HCT116 (cell line): ENCODE measurements at regions not wholly inside any gene's neighbourhood (a gene's known extent, or its start where the extent isn't known, plus 50 kb on each side); places are given as distances from the start of the nearest gene placed in this dataset.

Experiments
- ATAC-seq: fragments of 200-7000 bp; cut with Tn5 transposase; 2 replicates; pipeline ENCODE4 v1.9.1; 2020; ENCODE audit warnings: mild to moderate bottlenecking, moderate library complexity
- BruUV-seq: library from RNA; stranded (reverse); fragments of 400-500 nt; replicated peaks from 2 replicates; lab custom pipeline; 2021; lab: Mats Ljungman, UMichigan
- CTCF ChIA-PET: fragments of 300-600 bp; sonication (Branson Sonifier 250); formaldehyde crosslinking; loops from one replicate; lab custom pipeline; 2021; ENCODE audit warnings: antibody characterized with exemption; lab: Charles Lee
- POLR2A ChIA-PET: fragments of 300-600, 350-600 bp; sonication (Branson Sonifier 250); formaldehyde crosslinking; loops from one replicate; lab custom pipeline; 2021; ENCODE audit warnings: antibody characterized with exemption; lab: Charles Lee
- RAD21 ChIA-PET, 2 experiments: fragments of 300-600 bp; sonication (Branson Sonifier 250); formaldehyde crosslinking; loops; one replicate each; lab custom pipeline; 2023; ENCODE audit warnings: low total read pairs in 2 of 2; ENCODE audit not compliant: uncharacterized antibody in 2 of 2, unreplicated experiment in 2 of 2, low non-redundant PET in 1 of 2; lab: Charles Lee
- DNase-seq: peaks from one replicate; pipeline ENCODE4 v3.0.0-alpha.2; 2010; ENCODE audit warnings: low read depth, low spot score
- H2AFZ ChIP-seq: fragments of 200-600 bp; shearing (Covaris generic), sonication (generic); 2 replicates; pipeline ENCODE4 v1.6.1; 2017; ENCODE audit warnings: low read depth, mixed run types, mixed read lengths, antibody characterized with exemption, low read length; ENCODE audit not compliant: poor library complexity, severe bottlenecking
- H3K27ac ChIP-seq: 2 replicates; pipeline ENCODE4 v1.5.1; 2012; ENCODE audit warnings: low read depth, low read length
- H3K27me3 ChIP-seq: fragments of 200-600 bp; sonication (generic); 2 replicates; pipeline ENCODE4 v1.6.1; 2016; ENCODE audit warnings: mixed run types, low read length, mixed read lengths; ENCODE audit not compliant: insufficient read depth
- H3K36me3 ChIP-seq, 2 experiments: fragments of 200-500 bp in 1 of 2; fragments of 200-600 bp in 1 of 2; sonication (Bioruptor generic) in 1 of 2; sonication (generic) in 1 of 2; 2 replicates each; pipeline versions ENCODE4 v1.5.1 to v1.6.1; 2014 to 2016; ENCODE audit warnings: low read length in 2 of 2, inconsistent platforms in 1 of 2, mixed read lengths in 1 of 2, mixed run types in 1 of 2; ENCODE audit not compliant: insufficient read depth in 2 of 2, control insufficient read depth in 1 of 2
- H3K4me1 ChIP-seq, 2 experiments: fragments of 200-600 bp in 1 of 2; sonication (generic) in 1 of 2; 2 replicates each; pipeline versions ENCODE4 v1.5.1 to v1.6.1; 2012 to 2017; ENCODE audit warnings: low read length in 2 of 2, inconsistent platforms in 1 of 2, mild to moderate bottlenecking in 1 of 2, mixed read lengths in 1 of 2, mixed run types in 1 of 2, moderate library complexity in 1 of 2; ENCODE audit not compliant: insufficient read depth in 2 of 2, control insufficient read depth in 1 of 2
- H3K4me2 ChIP-seq: fragments of 200-600 bp; sonication (generic); 2 replicates; pipeline ENCODE4 v1.6.1; 2017; ENCODE audit warnings: mixed run types, low read length, mixed read lengths
- H3K4me3 ChIP-seq, 2 experiments: fragments of 200-600 bp in 1 of 2; sonication (generic) in 1 of 2; replicated peaks in 1 of 2; 2 replicates each; pipeline ENCODE4 v1.5.1; 2011 to 2016; ENCODE audit warnings: low read length in 2 of 2, control low read depth in 1 of 2, low read depth in 1 of 2, mild to moderate bottlenecking in 1 of 2, mixed read lengths in 1 of 2, mixed run types in 1 of 2
- H3K79me2 ChIP-seq: fragments of 200-600 bp; sonication (generic); 2 replicates; pipeline ENCODE4 v1.6.1; 2017; ENCODE audit warnings: mild to moderate bottlenecking, mixed run types, low read length, moderate library complexity, mixed read lengths; ENCODE audit not compliant: insufficient read depth
- H3K9ac ChIP-seq: fragments of 200-600 bp; sonication (generic); 2 replicates; pipeline ENCODE4 v1.6.1; 2016; ENCODE audit warnings: low read length, mixed read lengths
- H3K9me2 ChIP-seq: fragments of 200-600 bp; sonication (generic), shearing (Covaris generic); 2 replicates; pipeline ENCODE4 v1.6.1; 2017; ENCODE audit warnings: mixed run types, mild to moderate bottlenecking, moderate library complexity; ENCODE audit not compliant: insufficient read depth
- H3K9me3 ChIP-seq, 2 experiments: fragments of 200-500 bp in 1 of 2; fragments of 200-600 bp in 1 of 2; sonication (Bioruptor generic) in 1 of 2; sonication (generic) in 1 of 2; 2 replicates each; pipeline ENCODE4 v1.6.1; 2014 to 2017; ENCODE audit warnings: low read length in 2 of 2, mixed read lengths in 2 of 2, inconsistent platforms in 1 of 2, low read depth in 1 of 2, mild to moderate bottlenecking in 1 of 2, mixed run types in 1 of 2, moderate library complexity in 1 of 2; ENCODE audit not compliant: control insufficient read depth in 1 of 2, insufficient read depth in 1 of 2
- H4K20me1 ChIP-seq: fragments of 200-600 bp; sonication (generic), shearing (Covaris generic); 2 replicates; pipeline ENCODE4 v1.6.1; 2017; ENCODE audit warnings: mixed run types, mild to moderate bottlenecking, moderate library complexity; ENCODE audit not compliant: insufficient read depth
- CBX3 ChIP-seq: IDR thresholded peaks from 2 replicates; pipeline ENCODE4 v1.6.1; 2012; ENCODE audit warnings: low read depth
- CEBPB ChIP-seq: IDR thresholded peaks from 2 replicates; pipeline ENCODE4 v1.6.1; 2012; ENCODE audit warnings: low read depth
- EGR1 ChIP-seq: IDR thresholded peaks from 2 replicates; pipeline ENCODE4 v1.6.1; 2012; ENCODE audit warnings: low read depth
- ELF1 ChIP-seq: IDR thresholded peaks from 2 replicates; pipeline ENCODE4 v1.6.1; 2012; ENCODE audit warnings: low read depth, borderline replicate concordance
- EZH2 ChIP-seq: fragments of 200-600 bp; sonication (generic); IDR thresholded peaks from 2 replicates; pipeline ENCODE4 v1.6.1; 2017; ENCODE audit warnings: antibody characterized with exemption, mixed run types
- EZH2phosphoT487 ChIP-seq: fragments of 200-600 bp; IDR thresholded peaks from 2 replicates; pipeline ENCODE4 v1.6.1; 2018; ENCODE audit warnings: antibody characterized with exemption, borderline replicate concordance
- FOSL1 ChIP-seq: IDR thresholded peaks from 2 replicates; pipeline ENCODE4 v1.6.1; 2012; ENCODE audit warnings: low read depth
- JUND ChIP-seq: IDR thresholded peaks from 2 replicates; pipeline ENCODE4 v1.6.1; 2012
- POLR2A ChIP-seq: IDR thresholded peaks from 2 replicates; pipeline ENCODE4 v1.7.0; 2011; ENCODE audit warnings: borderline replicate concordance; ENCODE audit not compliant: insufficient read depth, insufficient read length; ENCODE audit errors: extremely low read depth
- RAD21 ChIP-seq: IDR thresholded peaks from 2 replicates; pipeline ENCODE4 v1.6.1; 2012; ENCODE audit warnings: low read depth, mild to moderate bottlenecking
- SIN3A ChIP-seq: IDR thresholded peaks from 2 replicates; pipeline ENCODE4 v1.6.1; 2012; ENCODE audit warnings: low read depth
- SP1 ChIP-seq: IDR thresholded peaks from 2 replicates; pipeline ENCODE4 v1.6.1; 2012; ENCODE audit warnings: low read depth
- TCF7L2 ChIP-seq: IDR thresholded peaks from 2 replicates; pipeline ENCODE4 v1.7.0; 2011; ENCODE audit warnings: borderline replicate concordance, inconsistent platforms; ENCODE audit not compliant: insufficient read depth, insufficient read length; ENCODE audit errors: extremely low read depth
- ZFX ChIP-seq: fragments of 450-650 bp; IDR thresholded peaks from 2 replicates; pipeline ENCODE4 v1.6.1; 2017
- ZNF274 ChIP-seq: fragments of 200-500 bp; sonication (Bioruptor generic); IDR thresholded peaks from 2 replicates; pipeline ENCODE4 v1.6.1; 2014; ENCODE audit warnings: mild to moderate bottlenecking, low read depth, low read length, inconsistent platforms
- intact Hi-C: fragments of 100-400 bp; cut with micrococcal nuclease; formaldehyde crosslinking; loops from 2 replicates; pipeline ENCODE4 v1.10.0; 2022
- TF ChIP-seq, protein P1 (sequence below): IDR thresholded peaks from 2 replicates; pipeline ENCODE4 v1.6.1; 2012
- TF ChIP-seq, protein P2 (sequence below), 3 experiments: fragments of 200-600 bp in 1 of 3; sonication (generic) in 1 of 3; IDR thresholded peaks in 2 of 3; conservative IDR thresholded peaks in 1 of 3; 2 replicates each; pipeline ENCODE4 v1.5.1; 2012 to 2017; ENCODE audit warnings: low read depth in 2 of 3, low read length in 2 of 3, antibody characterized with exemption in 1 of 3, borderline replicate concordance in 1 of 3, control low read depth in 1 of 3, mild to moderate bottlenecking in 1 of 3, mixed read lengths in 1 of 3, mixed run types in 1 of 3, moderate library complexity in 1 of 3; ENCODE audit not compliant: insufficient read depth in 1 of 3
- TF ChIP-seq, protein P3 (sequence below): IDR thresholded peaks from 2 replicates; pipeline ENCODE4 v1.6.1; 2011; ENCODE audit warnings: mild to moderate bottlenecking, low read length, moderate library complexity; ENCODE audit not compliant: insufficient replicate concordance; ENCODE audit errors: extremely low read depth
- TF ChIP-seq, protein P4 (sequence below): IDR thresholded peaks from 2 replicates; pipeline ENCODE4 v1.6.1; 2012; ENCODE audit warnings: low read depth

DNA sequence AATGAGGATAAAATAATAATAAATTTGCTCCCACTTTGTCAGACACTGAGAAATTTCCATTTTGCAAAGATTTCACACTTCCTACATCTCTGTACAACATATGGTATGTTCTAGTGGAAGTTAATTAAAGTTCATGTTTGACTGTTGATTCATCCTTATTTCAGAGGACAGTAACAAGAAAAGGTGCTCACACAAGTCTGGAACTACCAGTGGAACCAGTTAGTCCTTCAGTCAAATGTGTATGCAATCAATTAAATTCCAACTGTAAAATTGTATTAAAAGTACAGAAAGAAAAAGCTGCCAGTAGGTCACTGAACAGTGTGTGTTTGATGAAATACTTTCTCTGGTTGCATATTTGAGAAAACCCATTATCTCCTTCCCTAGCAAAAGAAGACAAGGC, 496.0 kb upstream of the PKN2 start:
- Histone ChIP-seq H3K79me2 (no peaks in the 10 kb centered on the region), H2AFZ (no peak overlapping the region), H3K4me2 (no peak overlapping the region), H3K4me3 (no peak overlapping the region)
- CTCF ChIA-PET: interaction anchor here (2.1 kb wide), 1 partner anchor 7 kb away, joined by 10 read pairs; no protein-coding TSS in a partner anchor
- POLR2A ChIA-PET: no interaction called here
- no peak for DNase-seq
- TF ChIP-seq POLR2A: no peak
- no peak for TF ChIP-seq ELF1
- TF ChIP-seq EZH2: no peak
- no peak for TF ChIP-seq ZNF274
- TF ChIP-seq, protein P1, sequence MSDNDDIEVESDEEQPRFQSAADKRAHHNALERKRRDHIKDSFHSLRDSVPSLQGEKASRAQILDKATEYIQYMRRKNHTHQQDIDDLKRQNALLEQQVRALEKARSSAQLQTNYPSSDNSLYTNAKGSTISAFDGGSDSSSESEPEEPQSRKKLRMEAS: no peak
- no peak for TF ChIP-seq CBX3
- TF ChIP-seq TCF7L2: no peak
- TF ChIP-seq SIN3A: no peak
- no peak for TF ChIP-seq CEBPB
- TF ChIP-seq, protein P2, sequence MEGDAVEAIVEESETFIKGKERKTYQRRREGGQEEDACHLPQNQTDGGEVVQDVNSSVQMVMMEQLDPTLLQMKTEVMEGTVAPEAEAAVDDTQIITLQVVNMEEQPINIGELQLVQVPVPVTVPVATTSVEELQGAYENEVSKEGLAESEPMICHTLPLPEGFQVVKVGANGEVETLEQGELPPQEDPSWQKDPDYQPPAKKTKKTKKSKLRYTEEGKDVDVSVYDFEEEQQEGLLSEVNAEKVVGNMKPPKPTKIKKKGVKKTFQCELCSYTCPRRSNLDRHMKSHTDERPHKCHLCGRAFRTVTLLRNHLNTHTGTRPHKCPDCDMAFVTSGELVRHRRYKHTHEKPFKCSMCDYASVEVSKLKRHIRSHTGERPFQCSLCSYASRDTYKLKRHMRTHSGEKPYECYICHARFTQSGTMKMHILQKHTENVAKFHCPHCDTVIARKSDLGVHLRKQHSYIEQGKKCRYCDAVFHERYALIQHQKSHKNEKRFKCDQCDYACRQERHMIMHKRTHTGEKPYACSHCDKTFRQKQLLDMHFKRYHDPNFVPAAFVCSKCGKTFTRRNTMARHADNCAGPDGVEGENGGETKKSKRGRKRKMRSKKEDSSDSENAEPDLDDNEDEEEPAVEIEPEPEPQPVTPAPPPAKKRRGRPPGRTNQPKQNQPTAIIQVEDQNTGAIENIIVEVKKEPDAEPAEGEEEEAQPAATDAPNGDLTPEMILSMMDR (IDR thresholded peaks at IDR 0.05 in 2 of 3, conservative IDR thresholded peaks at IDR 0.05 in 1 of 3; ENCODE audit: borderline replicate concordance in 1 of 3, insufficient read depth in 1 of 3, low read depth in 2 of 3, low read length in 2 of 3): no peak
- TF ChIP-seq JUND: no peak
- no peak for TF ChIP-seq EZH2phosphoT487
- TF ChIP-seq EGR1: no peak
- no peak for TF ChIP-seq RAD21
- no peak for TF ChIP-seq ZFX
- TF ChIP-seq, protein P3, sequence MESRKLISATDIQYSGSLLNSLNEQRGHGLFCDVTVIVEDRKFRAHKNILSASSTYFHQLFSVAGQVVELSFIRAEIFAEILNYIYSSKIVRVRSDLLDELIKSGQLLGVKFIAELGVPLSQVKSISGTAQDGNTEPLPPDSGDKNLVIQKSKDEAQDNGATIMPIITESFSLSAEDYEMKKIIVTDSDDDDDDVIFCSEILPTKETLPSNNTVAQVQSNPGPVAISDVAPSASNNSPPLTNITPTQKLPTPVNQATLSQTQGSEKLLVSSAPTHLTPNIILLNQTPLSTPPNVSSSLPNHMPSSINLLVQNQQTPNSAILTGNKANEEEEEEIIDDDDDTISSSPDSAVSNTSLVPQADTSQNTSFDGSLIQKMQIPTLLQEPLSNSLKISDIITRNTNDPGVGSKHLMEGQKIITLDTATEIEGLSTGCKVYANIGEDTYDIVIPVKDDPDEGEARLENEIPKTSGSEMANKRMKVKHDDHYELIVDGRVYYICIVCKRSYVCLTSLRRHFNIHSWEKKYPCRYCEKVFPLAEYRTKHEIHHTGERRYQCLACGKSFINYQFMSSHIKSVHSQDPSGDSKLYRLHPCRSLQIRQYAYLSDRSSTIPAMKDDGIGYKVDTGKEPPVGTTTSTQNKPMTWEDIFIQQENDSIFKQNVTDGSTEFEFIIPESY: no peak
- no peak for TF ChIP-seq FOSL1
- TF ChIP-seq SP1: no peak
- TF ChIP-seq, protein P4, sequence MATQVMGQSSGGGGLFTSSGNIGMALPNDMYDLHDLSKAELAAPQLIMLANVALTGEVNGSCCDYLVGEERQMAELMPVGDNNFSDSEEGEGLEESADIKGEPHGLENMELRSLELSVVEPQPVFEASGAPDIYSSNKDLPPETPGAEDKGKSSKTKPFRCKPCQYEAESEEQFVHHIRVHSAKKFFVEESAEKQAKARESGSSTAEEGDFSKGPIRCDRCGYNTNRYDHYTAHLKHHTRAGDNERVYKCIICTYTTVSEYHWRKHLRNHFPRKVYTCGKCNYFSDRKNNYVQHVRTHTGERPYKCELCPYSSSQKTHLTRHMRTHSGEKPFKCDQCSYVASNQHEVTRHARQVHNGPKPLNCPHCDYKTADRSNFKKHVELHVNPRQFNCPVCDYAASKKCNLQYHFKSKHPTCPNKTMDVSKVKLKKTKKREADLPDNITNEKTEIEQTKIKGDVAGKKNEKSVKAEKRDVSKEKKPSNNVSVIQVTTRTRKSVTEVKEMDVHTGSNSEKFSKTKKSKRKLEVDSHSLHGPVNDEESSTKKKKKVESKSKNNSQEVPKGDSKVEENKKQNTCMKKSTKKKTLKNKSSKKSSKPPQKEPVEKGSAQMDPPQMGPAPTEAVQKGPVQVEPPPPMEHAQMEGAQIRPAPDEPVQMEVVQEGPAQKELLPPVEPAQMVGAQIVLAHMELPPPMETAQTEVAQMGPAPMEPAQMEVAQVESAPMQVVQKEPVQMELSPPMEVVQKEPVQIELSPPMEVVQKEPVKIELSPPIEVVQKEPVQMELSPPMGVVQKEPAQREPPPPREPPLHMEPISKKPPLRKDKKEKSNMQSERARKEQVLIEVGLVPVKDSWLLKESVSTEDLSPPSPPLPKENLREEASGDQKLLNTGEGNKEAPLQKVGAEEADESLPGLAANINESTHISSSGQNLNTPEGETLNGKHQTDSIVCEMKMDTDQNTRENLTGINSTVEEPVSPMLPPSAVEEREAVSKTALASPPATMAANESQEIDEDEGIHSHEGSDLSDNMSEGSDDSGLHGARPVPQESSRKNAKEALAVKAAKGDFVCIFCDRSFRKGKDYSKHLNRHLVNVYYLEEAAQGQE: no peak
- TF ChIP-seq, all 23 proteins: peak for 0
- RAD21 ChIA-PET: no interaction called here
- Histone ChIP-seq H3K4me1 (no peaks in the 10 kb centered on the region), H3K27ac (no peak overlapping the region), H3K9ac (no peak overlapping the region), H4K20me1 (no peaks in the 10 kb centered on the region), H3K9me2 (no peaks in the 10 kb centered on the region), H3K27me3 (no peaks in the 10 kb centered on the region), H3K9me3 (no peaks in the 10 kb centered on the region), H3K36me3 (no peaks in the 10 kb centered on the region)
- no peak for ATAC-seq
- BruUV-seq: no TSS peak
- intact Hi-C loops: no loop called here
